ENCODE measurements at regions not wholly inside any gene's neighbourhood (a gene's known extent, or its start where the extent isn't known, plus 50 kb on each side); places are given as distances from the start of the nearest gene placed in this dataset.

DNA sequence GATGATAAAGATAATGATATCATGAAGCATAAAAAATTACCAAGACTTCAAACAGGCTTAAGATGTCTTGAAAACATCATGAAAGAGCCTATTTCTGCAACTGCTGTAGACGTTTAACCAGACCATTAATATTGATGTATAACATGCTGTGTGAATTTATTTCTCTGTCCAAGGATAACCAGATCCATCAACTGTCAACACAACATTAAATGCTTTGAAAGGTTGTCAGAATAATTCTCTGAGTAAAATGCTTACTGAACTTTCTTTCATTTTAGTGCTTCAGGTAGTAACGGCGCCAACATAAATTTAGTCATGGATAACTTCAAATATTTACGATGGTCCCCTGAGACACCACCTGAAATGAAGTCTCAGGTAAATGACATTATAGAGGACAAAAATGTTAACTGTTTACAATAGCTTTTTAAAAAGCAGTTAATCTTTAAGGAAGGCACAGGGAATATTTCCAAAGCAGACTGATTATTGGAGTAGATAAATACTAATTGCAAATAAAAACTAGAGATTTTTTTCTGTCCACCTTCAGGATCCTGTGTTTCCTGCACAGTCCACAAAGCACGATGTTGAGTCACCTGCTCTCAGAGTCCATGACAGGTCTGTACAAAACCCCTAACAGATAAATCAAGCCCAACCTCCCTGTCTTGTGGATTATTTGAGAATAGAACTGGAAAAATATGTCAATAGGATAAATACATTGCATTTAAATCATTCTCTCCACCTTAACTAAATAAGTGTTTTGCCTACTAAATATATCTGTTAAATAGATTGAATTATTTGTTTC is 1213.2 kb downstream of the XPNPEP1 start:
- no CpG with 5 or more reads among the region's 5 CpGs for whole genome bisulfite sequencing (ENCODE audit: insufficient coverage, insufficient read length)
- Histone ChIP-seq H3K27ac (ENCODE audit: low read length) (no peak overlapping the region), H3K36me3 (ENCODE audit: control insufficient read depth, insufficient read depth, low read length) (no peaks in the 10 kb centered on the region), H3K4me1 (ENCODE audit: control insufficient read depth, insufficient read depth, low read length) (no peaks in the 10 kb centered on the region), H3K27me3 (ENCODE audit: control insufficient read depth, insufficient read depth, low read length) (no peaks in the 10 kb centered on the region), H3K9me3 (ENCODE audit: control insufficient read depth, insufficient read depth, low read length) (peaks cover 4% of the 10 kb centered on the region), H3K4me3 (ENCODE audit: low read length) (no peak overlapping the region)
- DNase-seq (ENCODE audit: low read depth, low spot score): no peak

DNA sequence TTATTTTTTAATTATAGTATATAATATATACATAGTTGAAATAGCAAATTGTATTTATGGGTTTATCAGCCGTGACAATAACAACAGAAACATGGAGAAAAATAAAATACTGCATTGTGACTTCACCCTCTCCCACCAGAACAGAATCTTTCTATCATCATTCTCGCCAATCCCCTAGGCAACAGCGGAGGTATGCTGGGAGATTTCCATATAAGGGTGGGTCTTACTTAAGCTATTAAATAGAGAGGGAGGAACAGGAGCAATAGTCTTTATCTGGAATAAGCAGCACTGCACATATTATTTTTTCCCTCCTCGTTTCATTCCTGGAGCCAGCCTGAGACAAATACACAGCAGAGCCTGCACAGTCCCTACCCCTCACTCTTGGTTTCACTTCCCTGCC is 1214.9 kb downstream of the XPNPEP1 start:
- Histone ChIP-seq H3K27me3 (ENCODE audit: control insufficient read depth, insufficient read depth, low read length) (no peaks in the 10 kb centered on the region), H3K4me3 (ENCODE audit: low read length) (no peak overlapping the region), H3K9me3 (ENCODE audit: control insufficient read depth, insufficient read depth, low read length) (peaks cover 2% of the 10 kb centered on the region), H3K27ac (ENCODE audit: low read length) (no peak overlapping the region), H3K4me1 (ENCODE audit: control insufficient read depth, insufficient read depth, low read length) (no peaks in the 10 kb centered on the region), H3K36me3 (ENCODE audit: control insufficient read depth, insufficient read depth, low read length) (no peaks in the 10 kb centered on the region)
- no peak for DNase-seq (ENCODE audit: low read depth, low spot score)
- WGBS (ENCODE audit: insufficient coverage, insufficient read length): no CpG with 5 or more reads among the region's 4 CpGs

DNA sequence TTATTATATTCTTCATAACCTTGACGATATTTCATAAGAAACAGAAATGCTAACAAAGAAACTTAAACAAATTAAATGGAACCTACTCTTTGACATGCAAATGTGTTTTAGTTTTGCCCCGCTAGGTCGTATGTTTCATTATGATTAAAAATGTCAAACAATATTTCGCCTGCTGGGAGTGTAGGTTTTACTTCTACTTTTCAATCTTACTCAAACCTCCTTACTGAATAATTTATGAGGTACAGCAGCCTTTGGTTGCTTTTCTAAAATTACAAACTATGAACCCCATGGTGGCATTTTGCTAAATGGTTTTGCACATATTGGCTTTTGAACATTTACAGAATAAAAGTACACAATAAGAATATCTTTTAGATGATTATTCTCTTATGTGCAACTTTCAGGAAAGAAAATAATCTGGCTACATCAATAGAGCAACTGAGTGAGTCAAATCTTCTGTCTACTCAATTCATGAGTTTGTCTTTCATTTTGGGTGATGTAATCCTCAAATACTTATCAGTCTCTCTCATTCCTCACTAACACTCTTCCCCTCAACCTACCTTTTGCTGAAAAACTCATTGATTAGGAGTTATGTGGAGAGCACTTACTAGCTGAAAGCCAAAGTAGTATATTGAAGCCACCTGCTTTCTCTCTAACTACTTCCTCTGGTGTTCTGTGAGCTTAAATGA is 1226.4 kb downstream of the XPNPEP1 start:
- no peaks in the 10 kb centered on the region for H3K4me1 ChIP-seq (ENCODE audit: control insufficient read depth, insufficient read depth, low read length)
- no peaks in the 10 kb centered on the region for H3K36me3 ChIP-seq (ENCODE audit: control insufficient read depth, insufficient read depth, low read length)
- no peaks in the 10 kb centered on the region for H3K27me3 ChIP-seq (ENCODE audit: control insufficient read depth, insufficient read depth, low read length)
- H3K4me3 ChIP-seq (ENCODE audit: low read length): no peak overlapping the region
- no peak overlapping the region for H3K27ac ChIP-seq (ENCODE audit: low read length)
- DNase-seq (ENCODE audit: low read depth, low spot score): no peak
- no peaks in the 10 kb centered on the region; the same call in 1 of the 2 replicates for H3K9me3 ChIP-seq (ENCODE audit: control insufficient read depth, insufficient read depth, low read length)
- no CpG with 5 or more reads among the region's 4 CpGs for WGBS (ENCODE audit: insufficient coverage, insufficient read length)

DNA sequence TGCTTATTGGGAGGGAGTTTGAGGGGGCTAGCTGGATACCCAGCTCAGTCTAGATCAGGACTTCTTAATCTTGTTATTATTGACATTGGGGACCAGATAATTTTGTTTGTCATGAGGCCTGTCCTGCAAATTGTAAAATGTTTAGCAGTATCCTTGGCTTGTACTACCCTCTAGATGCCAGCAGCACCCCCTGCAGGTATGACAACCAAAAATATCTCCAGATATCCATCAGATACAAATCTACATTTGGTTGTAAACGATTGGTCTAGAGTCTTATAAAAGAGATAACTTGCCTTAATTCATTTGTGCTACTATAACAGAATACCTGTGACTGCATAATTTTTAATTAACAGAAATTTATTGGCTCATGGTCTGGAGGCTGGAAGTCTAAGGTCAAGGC is 1232.2 kb downstream of the XPNPEP1 start:
- no peaks in the 10 kb centered on the region for H3K4me1 ChIP-seq (ENCODE audit: control insufficient read depth, insufficient read depth, low read length)
- H3K27me3 ChIP-seq (ENCODE audit: control insufficient read depth, insufficient read depth, low read length): no peaks in the 10 kb centered on the region
- WGBS (ENCODE audit: insufficient coverage, insufficient read length): no CpG with 5 or more reads among the region's 1 CpG
- H3K4me3 ChIP-seq (ENCODE audit: low read length): no peak overlapping the region
- DNase-seq (ENCODE audit: low read depth, low spot score): no peak
- H3K9me3 ChIP-seq (ENCODE audit: control insufficient read depth, insufficient read depth, low read length): no peaks in the 10 kb centered on the region; the same call in 1 of the 2 replicates
- no peak overlapping the region for H3K27ac ChIP-seq (ENCODE audit: low read length)
- no peaks in the 10 kb centered on the region for H3K36me3 ChIP-seq (ENCODE audit: control insufficient read depth, insufficient read depth, low read length)

DNA sequence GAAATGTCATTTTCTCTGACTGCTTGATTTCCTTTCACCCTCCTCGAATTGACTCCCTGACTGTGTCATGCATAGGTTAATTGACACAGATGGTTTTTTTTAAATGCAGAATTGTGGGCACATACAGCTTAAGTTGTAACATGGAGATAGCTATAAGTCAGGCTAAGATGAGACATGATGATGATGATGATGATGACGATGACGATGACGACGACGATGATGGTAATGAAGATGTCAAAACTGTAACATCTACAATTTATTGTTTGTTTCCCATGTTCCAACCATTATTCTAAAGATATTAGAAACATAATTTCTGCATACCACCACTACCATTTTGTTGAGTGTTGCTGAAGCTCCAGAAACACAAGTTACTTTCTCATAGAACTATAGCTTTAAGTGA is 1232.8 kb downstream of the XPNPEP1 start:
- Histone ChIP-seq H3K27me3 (ENCODE audit: control insufficient read depth, insufficient read depth, low read length) (no peaks in the 10 kb centered on the region), H3K9me3 (ENCODE audit: control insufficient read depth, insufficient read depth, low read length) (no peaks in the 10 kb centered on the region; the same call in 1 of the 2 replicates), H3K4me3 (ENCODE audit: low read length) (no peak overlapping the region), H3K4me1 (ENCODE audit: control insufficient read depth, insufficient read depth, low read length) (no peaks in the 10 kb centered on the region), H3K36me3 (ENCODE audit: control insufficient read depth, insufficient read depth, low read length) (no peaks in the 10 kb centered on the region), H3K27ac (ENCODE audit: low read length) (no peak overlapping the region)
- WGBS (ENCODE audit: insufficient coverage, insufficient read length): no CpG with 5 or more reads among the region's 6 CpGs
- DNase-seq (ENCODE audit: low read depth, low spot score): no peak

DNA sequence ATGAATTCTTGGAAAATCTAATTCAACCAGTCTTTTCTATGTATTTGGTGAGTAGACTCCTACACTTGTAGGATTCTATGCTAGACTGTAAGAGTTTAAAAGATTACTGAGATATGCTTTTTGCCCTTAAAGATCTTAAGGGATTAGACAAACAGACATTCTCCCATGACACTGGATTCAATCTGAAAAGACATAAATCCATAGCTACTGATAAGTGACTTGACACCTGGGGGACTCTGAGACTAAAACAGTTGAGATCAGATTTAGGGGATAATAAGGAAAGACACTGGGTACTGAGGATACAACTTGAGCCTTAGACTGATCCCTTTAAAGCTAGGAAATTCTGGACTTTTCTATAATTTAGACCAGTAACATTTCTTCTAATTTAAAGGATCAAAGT is 1233.4 kb downstream of the XPNPEP1 start:
- Histone ChIP-seq H3K27ac (ENCODE audit: low read length) (no peak overlapping the region), H3K4me3 (ENCODE audit: low read length) (no peak overlapping the region), H3K4me1 (ENCODE audit: control insufficient read depth, insufficient read depth, low read length) (no peaks in the 10 kb centered on the region), H3K27me3 (ENCODE audit: control insufficient read depth, insufficient read depth, low read length) (no peaks in the 10 kb centered on the region), H3K9me3 (ENCODE audit: control insufficient read depth, insufficient read depth, low read length) (no peaks in the 10 kb centered on the region; the same call in 1 of the 2 replicates), H3K36me3 (ENCODE audit: control insufficient read depth, insufficient read depth, low read length) (no peaks in the 10 kb centered on the region)
- DNase-seq (ENCODE audit: low read depth, low spot score): no peak

DNA sequence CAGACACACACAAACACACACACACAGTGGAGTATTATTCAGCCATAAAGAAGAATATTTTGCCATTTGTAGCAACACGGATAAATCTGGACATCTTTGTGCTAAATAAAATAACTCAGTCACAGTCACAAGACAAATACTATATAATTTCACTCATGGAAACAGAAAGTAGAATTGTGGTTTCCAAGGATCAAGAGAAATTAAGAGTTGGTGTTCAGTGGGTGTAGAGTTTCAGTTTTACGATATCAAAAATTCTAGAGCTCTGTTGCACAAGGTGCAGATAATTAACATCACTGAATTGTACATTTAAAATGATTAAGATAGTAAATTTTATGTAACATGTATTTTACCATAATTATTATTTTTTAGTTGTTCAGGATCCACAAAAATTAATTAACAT is 1235.0 kb downstream of the XPNPEP1 start:
- Histone ChIP-seq H3K27ac (ENCODE audit: low read length) (no peak overlapping the region), H3K9me3 (ENCODE audit: control insufficient read depth, insufficient read depth, low read length) (no peaks in the 10 kb centered on the region; the same call in 1 of the 2 replicates), H3K4me1 (ENCODE audit: control insufficient read depth, insufficient read depth, low read length) (no peaks in the 10 kb centered on the region), H3K4me3 (ENCODE audit: low read length) (no peak overlapping the region), H3K36me3 (ENCODE audit: control insufficient read depth, insufficient read depth, low read length) (no peaks in the 10 kb centered on the region), H3K27me3 (ENCODE audit: control insufficient read depth, insufficient read depth, low read length) (no peaks in the 10 kb centered on the region)
- DNase-seq (ENCODE audit: low read depth, low spot score): no peak
- WGBS (ENCODE audit: insufficient coverage, insufficient read length): no CpG with 5 or more reads among the region's 2 CpGs

DNA sequence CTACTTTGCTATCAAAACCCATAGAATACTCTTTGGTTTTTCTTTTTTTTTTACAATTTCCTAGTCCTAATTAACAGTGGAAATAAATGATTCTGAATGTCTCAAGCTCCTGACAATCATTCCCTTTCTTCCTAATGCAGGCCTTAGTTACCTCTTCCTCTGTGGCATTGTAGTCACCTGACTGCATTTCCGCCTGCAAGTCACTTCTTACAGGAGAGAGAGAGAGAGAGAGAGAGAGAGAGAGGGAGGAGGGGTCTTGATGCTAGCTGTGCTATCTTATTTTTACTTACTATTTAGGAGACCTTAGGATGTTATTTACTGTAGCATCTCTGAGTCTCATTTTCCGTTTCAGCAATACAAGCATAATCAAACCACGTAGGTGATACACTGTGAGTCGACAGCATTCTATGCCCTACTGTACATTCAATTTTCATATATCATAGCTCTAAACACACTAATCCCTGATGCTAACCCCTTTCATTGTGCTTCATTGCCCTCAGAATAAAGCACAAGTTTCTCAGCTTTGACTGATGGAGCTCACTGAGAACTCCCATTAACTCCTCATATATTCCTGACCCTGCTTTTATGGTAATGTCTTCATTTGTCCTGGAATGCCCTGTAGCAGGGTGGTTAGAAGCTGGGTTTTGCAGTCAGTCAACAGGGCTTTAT is 1237.3 kb downstream of the XPNPEP1 start:
- Histone ChIP-seq H3K4me3 (ENCODE audit: low read length) (no peak overlapping the region), H3K27ac (ENCODE audit: low read length) (no peak overlapping the region), H3K4me1 (ENCODE audit: control insufficient read depth, insufficient read depth, low read length) (no peaks in the 10 kb centered on the region), H3K27me3 (ENCODE audit: control insufficient read depth, insufficient read depth, low read length) (no peaks in the 10 kb centered on the region), H3K36me3 (ENCODE audit: control insufficient read depth, insufficient read depth, low read length) (no peaks in the 10 kb centered on the region), H3K9me3 (ENCODE audit: control insufficient read depth, insufficient read depth, low read length) (no peaks in the 10 kb centered on the region; the same call in 1 of the 2 replicates)
- WGBS (ENCODE audit: insufficient coverage, insufficient read length): no CpG with 5 or more reads among the region's 4 CpGs
- no peak for DNase-seq (ENCODE audit: low read depth, low spot score)

DNA sequence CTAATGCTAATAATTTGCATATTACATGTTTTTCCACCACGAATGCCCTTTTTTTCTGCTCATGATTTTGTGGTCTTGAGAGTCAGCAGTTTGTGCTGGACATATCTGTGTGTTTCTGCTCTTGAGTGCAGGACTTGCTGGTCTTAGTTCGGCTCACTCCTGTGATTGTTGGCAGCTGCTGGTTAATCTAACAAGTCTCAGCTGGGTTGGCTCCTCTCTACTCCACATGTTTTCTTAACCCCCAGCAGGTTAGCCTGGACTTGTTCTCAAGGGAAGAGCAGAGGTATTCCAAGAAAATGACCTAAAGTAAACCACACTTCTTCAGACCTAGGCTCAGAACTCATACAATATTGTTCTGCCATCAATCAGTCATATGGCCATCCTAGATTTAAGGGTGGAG is 1238.9 kb downstream of the XPNPEP1 start:
- H3K36me3 ChIP-seq (ENCODE audit: control insufficient read depth, insufficient read depth, low read length): no peaks in the 10 kb centered on the region
- WGBS (ENCODE audit: insufficient coverage, insufficient read length): no CpG with 5 or more reads among the region's 2 CpGs
- H3K9me3 ChIP-seq (ENCODE audit: control insufficient read depth, insufficient read depth, low read length): no peaks in the 10 kb centered on the region; the same call in 1 of the 2 replicates
- no peak overlapping the region for H3K4me3 ChIP-seq (ENCODE audit: low read length)
- no peaks in the 10 kb centered on the region for H3K27me3 ChIP-seq (ENCODE audit: control insufficient read depth, insufficient read depth, low read length)
- no peaks in the 10 kb centered on the region for H3K4me1 ChIP-seq (ENCODE audit: control insufficient read depth, insufficient read depth, low read length)
- DNase-seq (ENCODE audit: low read depth, low spot score): no peak
- no peak overlapping the region for H3K27ac ChIP-seq (ENCODE audit: low read length)

DNA sequence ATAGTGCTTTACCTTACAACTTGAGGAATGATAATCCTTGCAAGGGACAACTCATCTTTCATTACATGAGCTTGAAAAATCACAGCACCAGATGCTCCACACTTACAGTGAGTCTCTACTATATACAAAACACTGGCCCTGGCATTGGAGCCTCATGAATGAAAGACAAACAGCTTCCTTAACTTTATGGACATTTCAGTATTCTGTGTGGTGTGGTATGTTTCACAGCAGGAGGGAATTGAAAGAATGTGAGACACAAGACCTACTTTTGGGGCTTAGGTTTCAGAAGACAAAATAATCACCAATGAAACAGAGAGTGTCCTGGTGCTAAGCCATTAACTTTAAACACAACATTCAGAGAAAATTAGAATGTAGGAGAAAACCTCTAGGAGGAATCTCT is 1249.6 kb downstream of the XPNPEP1 start:
- Histone ChIP-seq H3K4me1 (ENCODE audit: control insufficient read depth, insufficient read depth, low read length) (no peaks in the 10 kb centered on the region), H3K27me3 (ENCODE audit: control insufficient read depth, insufficient read depth, low read length) (no peaks in the 10 kb centered on the region), H3K9me3 (ENCODE audit: control insufficient read depth, insufficient read depth, low read length) (no peaks in the 10 kb centered on the region), H3K36me3 (ENCODE audit: control insufficient read depth, insufficient read depth, low read length) (no peaks in the 10 kb centered on the region), H3K27ac (ENCODE audit: low read length) (no peak overlapping the region), H3K4me3 (ENCODE audit: low read length) (no peak overlapping the region)
- no peak for DNase-seq (ENCODE audit: low read depth, low spot score)
